GM13976 (cell line): ENCODE measurements at regions not wholly inside any gene's neighbourhood (a gene's known extent, or its start where the extent isn't known, plus 50 kb on each side); places are given as distances from the start of the nearest gene placed in this dataset.

Source experiments
- DNase-seq: peaks from one replicate; pipeline ENCODE4 v3.0.0; 2012; ENCODE audit warnings: low spot score
- in situ Hi-C: fragments of 300-500 bp; cut with MboI; formaldehyde crosslinking; loops from one replicate; pipeline ENCODE4 v1.12.0; 2022; ENCODE audit warnings: low sequenced_read_pairs, mixed read lengths, inconsistent platforms; ENCODE audit not compliant: unreplicated experiment
- TF ChIP-seq, protein P1 (sequence below): IDR thresholded peaks from 2 replicates; pipeline ENCODE4 v1.5.1; 2012; ENCODE audit warnings: borderline replicate concordance, mild to moderate bottlenecking; ENCODE audit not compliant: insufficient read depth; ENCODE audit errors: extremely low read depth, missing control alignments, control extremely low read depth

DNA sequence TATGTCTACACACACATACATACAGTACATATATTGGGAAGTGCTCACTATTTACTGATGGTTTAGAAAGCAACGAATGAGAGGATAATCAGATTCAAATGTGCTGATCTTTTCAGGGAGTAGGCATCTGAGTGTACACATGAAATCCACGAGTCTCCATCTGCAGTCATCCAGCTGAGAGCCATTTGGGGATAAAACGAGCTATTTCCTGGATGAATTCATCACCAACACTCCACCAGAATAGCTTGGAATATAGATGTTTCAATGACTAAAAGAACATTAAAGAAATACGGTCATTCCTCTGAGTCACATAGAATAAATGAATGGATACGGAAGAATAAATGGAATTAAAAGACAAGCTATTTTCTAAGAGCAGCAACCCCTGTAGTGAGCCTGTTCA, 721.6 kb upstream of the ARGLU1 start:
- in situ Hi-C loops, result no loop called here
- DNase-seq, result no peak
- TF ChIP-seq, protein P1, sequence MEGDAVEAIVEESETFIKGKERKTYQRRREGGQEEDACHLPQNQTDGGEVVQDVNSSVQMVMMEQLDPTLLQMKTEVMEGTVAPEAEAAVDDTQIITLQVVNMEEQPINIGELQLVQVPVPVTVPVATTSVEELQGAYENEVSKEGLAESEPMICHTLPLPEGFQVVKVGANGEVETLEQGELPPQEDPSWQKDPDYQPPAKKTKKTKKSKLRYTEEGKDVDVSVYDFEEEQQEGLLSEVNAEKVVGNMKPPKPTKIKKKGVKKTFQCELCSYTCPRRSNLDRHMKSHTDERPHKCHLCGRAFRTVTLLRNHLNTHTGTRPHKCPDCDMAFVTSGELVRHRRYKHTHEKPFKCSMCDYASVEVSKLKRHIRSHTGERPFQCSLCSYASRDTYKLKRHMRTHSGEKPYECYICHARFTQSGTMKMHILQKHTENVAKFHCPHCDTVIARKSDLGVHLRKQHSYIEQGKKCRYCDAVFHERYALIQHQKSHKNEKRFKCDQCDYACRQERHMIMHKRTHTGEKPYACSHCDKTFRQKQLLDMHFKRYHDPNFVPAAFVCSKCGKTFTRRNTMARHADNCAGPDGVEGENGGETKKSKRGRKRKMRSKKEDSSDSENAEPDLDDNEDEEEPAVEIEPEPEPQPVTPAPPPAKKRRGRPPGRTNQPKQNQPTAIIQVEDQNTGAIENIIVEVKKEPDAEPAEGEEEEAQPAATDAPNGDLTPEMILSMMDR, result no peak

- DNase-seq, result no peak
- in situ Hi-C loops, result no loop called here
- TF ChIP-seq, protein P1, result no peak
These were observed 716.2 kb upstream of the ARGLU1 start for GRCh38 chr13:107284173-107284572.

- in situ Hi-C loops, result no loop called here
- TF ChIP-seq, protein P1, result no peak
- DNase-seq, result no peak
These were observed 710.0 kb upstream of the ARGLU1 start for GRCh38 chr13:107277911-107278310.

- TF ChIP-seq, protein P1, result no peak
- no peak for DNase-seq
- in situ Hi-C loops, result no loop called here
These were observed 709.0 kb upstream of the ARGLU1 start for GRCh38 chr13:107276936-107277335.

DNA sequence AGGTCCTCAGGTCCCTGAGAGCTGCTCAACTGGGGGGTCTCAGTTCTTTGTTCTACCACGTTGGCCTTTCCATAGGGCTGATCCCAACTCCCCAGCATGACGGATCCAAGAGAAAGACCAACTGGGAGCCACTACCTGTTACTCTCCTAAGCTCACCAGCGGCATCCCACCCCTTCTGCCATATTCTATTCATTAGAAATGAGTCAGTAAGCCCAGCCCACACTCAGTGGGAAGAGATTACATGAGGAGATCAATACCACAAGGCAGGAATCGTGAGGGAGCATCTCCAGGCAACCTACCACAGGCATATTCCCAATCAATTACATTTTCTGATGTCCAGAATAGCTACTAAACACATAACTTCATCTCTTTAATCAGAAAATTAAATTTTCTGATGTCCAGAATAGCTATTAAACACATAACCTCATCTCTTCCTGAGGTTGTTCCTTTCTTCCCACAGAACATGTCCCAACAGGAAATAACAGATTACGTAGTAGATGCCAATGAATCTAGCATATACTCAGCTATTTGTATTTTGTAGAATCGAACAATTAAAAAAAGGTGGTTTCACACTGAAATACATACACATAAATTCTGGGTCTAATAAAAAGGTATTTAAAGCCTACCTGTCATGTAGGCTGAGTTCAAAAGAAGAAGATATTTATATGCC, 708.1 kb upstream of the ARGLU1 start:
- in situ Hi-C loops, result no loop called here
- DNase-seq, result no peak
- TF ChIP-seq, protein P1, result no peak

GRCh38 chr13:107275312-107275711, 707.4 kb upstream of the ARGLU1 start:
- DNase-seq, result no peak
- TF ChIP-seq, protein P1, result no peak
- in situ Hi-C loops, result no loop called here

- TF ChIP-seq, protein P1, result no peak
- in situ Hi-C loops, result no loop called here
- no peak for DNase-seq
These were observed 703.3 kb upstream of the ARGLU1 start for GRCh38 chr13:107271227-107271626.
